VCaP (cell line): ENCODE measurements at regions not wholly inside any gene's neighbourhood (a gene's known extent, or its start where the extent isn't known, plus 50 kb on each side); places are given as distances from the start of the nearest gene placed in this dataset.
A peak's percentile ranks its signal among the peaks of the same experiment; 100 is the strongest.
"Not testable (repeated sequence)": the region's sequence is repeated elsewhere in the genome, so short reads cannot be mapped to it uniquely, and the experiment has no call there.

Experiments used
- H3K27ac ChIP-seq: fragments of 450-650 bp; 2 replicates; pipeline ENCODE4 v1.5.1; 2017
- TF ChIP-seq, protein P1 (sequence below): fragments of 450-650 bp; conservative IDR thresholded peaks from 2 replicates; pipeline ENCODE4 v1.5.1; 2017; ENCODE audit warnings: mild to moderate bottlenecking, moderate library complexity

DNA sequence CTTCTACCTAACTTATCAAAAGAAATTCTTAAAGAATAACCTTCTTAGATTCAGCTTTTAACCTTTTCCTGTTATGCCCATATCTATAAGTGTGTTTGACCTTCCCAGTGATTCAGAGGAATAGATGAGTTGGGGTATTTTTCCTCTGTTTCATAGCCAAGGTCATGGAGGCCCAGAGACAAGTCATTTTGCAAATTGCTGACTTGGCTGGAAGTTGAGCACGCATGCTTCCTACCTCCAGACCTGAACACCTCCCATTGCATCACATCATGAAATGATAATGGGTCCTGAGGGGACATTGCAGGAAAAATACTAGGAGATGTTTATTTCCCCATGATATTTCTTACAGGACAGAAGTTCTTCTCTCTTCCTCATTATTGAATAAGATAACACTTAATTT is 158.6 kb upstream of the LMCD1 start:
- TF ChIP-seq, protein P1, sequence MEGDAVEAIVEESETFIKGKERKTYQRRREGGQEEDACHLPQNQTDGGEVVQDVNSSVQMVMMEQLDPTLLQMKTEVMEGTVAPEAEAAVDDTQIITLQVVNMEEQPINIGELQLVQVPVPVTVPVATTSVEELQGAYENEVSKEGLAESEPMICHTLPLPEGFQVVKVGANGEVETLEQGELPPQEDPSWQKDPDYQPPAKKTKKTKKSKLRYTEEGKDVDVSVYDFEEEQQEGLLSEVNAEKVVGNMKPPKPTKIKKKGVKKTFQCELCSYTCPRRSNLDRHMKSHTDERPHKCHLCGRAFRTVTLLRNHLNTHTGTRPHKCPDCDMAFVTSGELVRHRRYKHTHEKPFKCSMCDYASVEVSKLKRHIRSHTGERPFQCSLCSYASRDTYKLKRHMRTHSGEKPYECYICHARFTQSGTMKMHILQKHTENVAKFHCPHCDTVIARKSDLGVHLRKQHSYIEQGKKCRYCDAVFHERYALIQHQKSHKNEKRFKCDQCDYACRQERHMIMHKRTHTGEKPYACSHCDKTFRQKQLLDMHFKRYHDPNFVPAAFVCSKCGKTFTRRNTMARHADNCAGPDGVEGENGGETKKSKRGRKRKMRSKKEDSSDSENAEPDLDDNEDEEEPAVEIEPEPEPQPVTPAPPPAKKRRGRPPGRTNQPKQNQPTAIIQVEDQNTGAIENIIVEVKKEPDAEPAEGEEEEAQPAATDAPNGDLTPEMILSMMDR = no peak
- peak overlapping the region; percentile 50 for H3K27ac ChIP-seq

DNA sequence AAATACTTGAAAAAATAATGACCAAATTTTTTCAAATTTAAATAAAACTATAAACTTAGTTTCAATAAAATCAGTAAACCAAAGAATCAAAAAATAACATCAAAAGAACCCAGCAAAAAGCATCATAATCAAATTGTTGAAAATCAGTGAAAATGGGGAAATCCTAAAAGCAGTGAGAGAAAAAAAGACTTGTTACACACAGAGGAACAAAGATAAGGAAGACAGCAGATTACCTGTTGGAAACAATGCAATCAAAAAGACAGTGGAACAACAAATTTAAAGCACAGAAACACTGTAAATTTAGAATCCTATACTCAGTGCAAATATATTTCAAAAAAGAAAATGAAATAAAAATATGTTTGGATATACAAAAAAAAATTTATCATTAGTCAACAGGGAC is 156.2 kb upstream of the LMCD1 start:
- TF ChIP-seq, protein P1 = no peak

DNA sequence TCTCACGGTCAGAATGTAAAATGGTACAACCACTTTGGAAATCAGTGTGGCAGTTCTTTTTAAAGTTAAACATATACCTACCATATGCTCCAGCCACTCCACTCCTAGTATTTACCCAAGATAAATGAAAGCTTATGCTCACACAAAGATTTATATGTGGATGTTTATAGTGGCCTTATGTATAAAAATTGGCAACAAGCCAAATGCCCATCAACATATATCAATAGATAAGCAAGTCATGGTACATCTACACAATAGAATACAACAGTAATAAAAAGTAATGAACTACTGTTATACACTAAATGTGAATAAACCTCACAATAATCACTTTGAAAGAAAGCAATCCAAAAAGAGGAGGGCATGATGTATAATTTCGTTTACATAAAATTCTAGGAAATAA is 153.5 kb upstream of the LMCD1 start:
- no peak overlapping the region for H3K27ac ChIP-seq
- TF ChIP-seq, protein P1 = no peak

More for the DNA sequence above, 156.2 kb upstream of the LMCD1 start:
- no peak overlapping the region for H3K27ac ChIP-seq

DNA sequence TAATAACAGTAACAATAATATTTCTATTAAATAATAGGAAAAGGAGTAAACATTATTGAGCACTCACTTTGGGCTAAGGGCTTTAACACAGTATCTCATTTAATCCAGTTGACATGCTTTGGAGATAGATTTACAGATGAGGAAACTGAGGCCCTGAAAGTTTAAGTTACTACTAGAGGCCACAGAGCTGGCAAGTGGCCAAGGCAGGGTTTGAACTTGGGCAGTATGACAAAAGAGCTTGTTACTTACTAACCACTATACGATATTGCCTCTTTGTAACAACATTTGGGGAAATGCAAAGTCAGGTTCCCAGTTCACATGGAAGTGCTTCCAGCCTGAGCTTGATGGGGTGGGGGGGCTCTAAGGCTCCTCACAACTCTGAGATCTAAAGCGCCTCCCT is 149.1 kb upstream of the LMCD1 start:
- H3K27ac ChIP-seq = no peak overlapping the region
- TF ChIP-seq, protein P1 = no peak

DNA sequence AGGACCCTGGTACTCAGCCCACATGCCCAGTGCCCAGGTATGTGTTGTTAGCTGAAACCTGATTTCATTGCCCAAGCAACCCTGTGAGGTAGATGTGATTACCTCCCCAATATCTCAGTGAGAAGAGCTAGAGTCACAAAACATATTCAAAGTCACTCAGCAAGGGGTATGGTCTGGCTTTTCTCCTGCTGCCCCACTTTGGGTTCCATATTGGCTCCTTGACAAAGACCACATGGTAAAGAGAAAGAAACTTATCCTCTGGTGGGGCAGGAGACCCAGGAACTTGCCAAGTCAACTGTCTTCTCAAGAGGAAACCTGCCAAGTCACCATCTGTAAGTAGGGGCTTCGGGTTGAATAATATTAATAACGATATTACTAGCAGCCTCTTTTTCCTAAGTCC is 148.3 kb upstream of the LMCD1 start:
- TF ChIP-seq, protein P1 = no peak
- no peak overlapping the region for H3K27ac ChIP-seq

DNA sequence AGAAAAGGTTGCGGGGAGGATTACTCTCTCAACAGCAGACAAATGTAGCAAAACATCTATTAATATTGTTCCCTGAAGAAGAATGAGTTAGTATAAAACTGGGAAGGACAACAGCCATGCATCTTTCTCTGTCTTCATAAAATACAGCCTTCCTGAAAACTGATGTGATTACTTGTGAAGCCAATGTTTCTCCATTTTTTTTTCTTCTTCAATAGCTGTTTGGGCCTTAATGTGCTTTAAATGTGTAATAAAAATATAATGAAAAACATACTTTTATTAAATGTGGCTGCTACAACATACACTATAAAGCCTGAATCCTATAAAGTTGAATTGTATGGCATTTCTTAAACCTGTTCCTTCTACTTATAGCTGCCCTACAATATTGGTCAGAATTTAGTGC is 146.3 kb upstream of the LMCD1 start:
- H3K27ac ChIP-seq = no peak overlapping the region
- TF ChIP-seq, protein P1 = no peak

DNA sequence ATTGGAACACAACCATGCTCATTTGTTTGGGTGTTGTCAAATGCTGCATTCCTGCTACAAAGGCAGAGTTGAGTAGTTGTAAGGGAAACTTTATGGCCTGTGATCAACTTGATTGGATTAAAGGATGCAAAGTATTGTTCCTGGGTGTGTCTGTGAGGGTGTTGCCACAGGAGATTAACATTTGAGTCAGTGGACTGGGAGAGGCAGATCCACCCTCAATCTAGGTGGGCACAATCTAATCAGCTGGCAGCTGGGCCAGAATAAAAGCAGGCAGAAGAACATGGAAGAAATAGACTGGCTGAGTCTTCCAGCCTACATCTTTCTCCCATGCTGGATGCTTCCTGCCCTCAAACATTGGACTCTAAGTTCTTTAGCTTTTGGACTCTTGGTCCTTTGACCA is 145.6 kb upstream of the LMCD1 start:
- not testable (repeated sequence) for H3K27ac ChIP-seq

DNA sequence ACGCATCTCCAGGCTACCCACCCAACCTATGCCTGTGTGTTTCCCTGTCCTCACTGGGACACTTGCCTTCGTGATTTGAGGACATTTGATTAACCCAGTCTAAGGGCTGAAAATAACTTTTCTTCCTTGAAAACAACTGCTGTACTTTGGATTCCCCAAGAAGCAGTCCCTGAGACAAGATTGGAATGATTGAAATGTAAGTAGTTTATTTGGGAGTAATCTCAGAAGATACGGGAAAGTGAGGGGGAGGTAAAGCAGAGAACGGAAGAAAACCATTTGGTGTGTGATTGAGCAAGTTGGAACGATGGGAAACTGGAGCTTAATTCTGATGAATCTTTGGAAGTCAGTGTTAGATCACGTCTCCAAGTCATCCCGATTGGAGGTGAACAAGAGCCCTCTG is 143.8 kb upstream of the LMCD1 start:
- no peak overlapping the region for H3K27ac ChIP-seq

More for the DNA sequence above, 143.8 kb upstream of the LMCD1 start:
- TF ChIP-seq, protein P1 = no peak
